WTC11 (cell line): ENCODE measurements at regions not wholly inside any gene's neighbourhood (a gene's known extent, or its start where the extent isn't known, plus 50 kb on each side); places are given as distances from the start of the nearest gene placed in this dataset.

Source experiments
- ATAC-seq: fragments of 200-7000 bp; cut with Tn5 transposase; 2 replicates; pipeline ENCODE4 v1.10.0; 2021; ENCODE audit warnings: mild to moderate bottlenecking, moderate library complexity
- CTCF ChIA-PET: fragments of 300-600 bp; sonication (Branson Sonifier 250); formaldehyde crosslinking; loops from one replicate; lab custom pipeline; 2021; ENCODE audit warnings: antibody characterized with exemption; lab: Charles Lee
- POLR2A ChIA-PET: fragments of 350-600 bp; sonication (Branson Sonifier 250); formaldehyde crosslinking; loops from one replicate; lab custom pipeline; 2021; ENCODE audit warnings: antibody characterized with exemption; lab: Charles Lee
- DNase-seq: peaks from one replicate; pipeline ENCODE4 v3.0.0; 2021; ENCODE audit warnings: low spot score
- H3K27ac Mint-ChIP-seq: 2 replicates; pipeline ENCODE4 v1.8.0; 2021; ENCODE audit warnings: mixed read lengths
- H3K27me3 Mint-ChIP-seq: 2 replicates; pipeline ENCODE4 v1.8.0; 2021; ENCODE audit warnings: low read depth, mild to moderate bottlenecking, moderate library complexity, mixed read lengths
- H3K36me3 Mint-ChIP-seq: 2 replicates; pipeline ENCODE4 v1.8.0; 2021; ENCODE audit warnings: mixed read lengths
- H3K4me1 Mint-ChIP-seq: 2 replicates; pipeline ENCODE4 v1.8.0; 2022; ENCODE audit warnings: mixed read lengths
- H3K4me3 Mint-ChIP-seq: 2 replicates; pipeline ENCODE4 v1.8.0; 2021; ENCODE audit warnings: mild to moderate bottlenecking, moderate library complexity, mixed read lengths
- H3K9me3 Mint-ChIP-seq: 2 replicates; pipeline ENCODE4 v1.8.0; 2021; ENCODE audit warnings: mixed read lengths
- ATF1 ChIP-seq: sonication (generic); formaldehyde crosslinking; IDR thresholded peaks from 2 replicates; pipeline ENCODE4 v1.8.1; 2023; ENCODE audit warnings: mild to moderate bottlenecking, moderate library complexity, missing genetic modification reagents
- ATF3 ChIP-seq: sonication (generic); formaldehyde crosslinking; conservative IDR thresholded peaks from 2 replicates; pipeline ENCODE4 v1.8.1; 2022; ENCODE audit warnings: mild to moderate bottlenecking, missing genetic modification reagents
- ATF6 ChIP-seq: sonication (generic); formaldehyde crosslinking; IDR thresholded peaks from 2 replicates; pipeline ENCODE4 v1.8.1; 2023; ENCODE audit warnings: mild to moderate bottlenecking, missing genetic modification reagents
- CBFB ChIP-seq: sonication (generic); formaldehyde crosslinking; IDR thresholded peaks from 2 replicates; pipeline ENCODE4 v1.8.1; 2022; ENCODE audit warnings: mild to moderate bottlenecking, low read depth, missing genetic modification reagents
- E2F5 ChIP-seq: sonication (generic); formaldehyde crosslinking; IDR thresholded peaks from 2 replicates; pipeline ENCODE4 v1.8.1; 2022; ENCODE audit warnings: mild to moderate bottlenecking, moderate library complexity, missing genetic modification reagents
- ELF4 ChIP-seq: sonication (generic); formaldehyde crosslinking; IDR thresholded peaks from 2 replicates; pipeline ENCODE4 v1.8.1; 2022; ENCODE audit warnings: low read depth, mild to moderate bottlenecking, moderate library complexity, missing genetic modification reagents
- EMX1 ChIP-seq: fragments of 250-450 bp; sonication (Bioruptor Pico); IDR thresholded peaks from 2 replicates; pipeline ENCODE4 v1.8.0; 2021; ENCODE audit warnings: mild to moderate bottlenecking
- ERG ChIP-seq: fragments of 250-450 bp; sonication (Bioruptor Pico); IDR thresholded peaks from 2 replicates; pipeline ENCODE4 v1.8.0; 2021; ENCODE audit warnings: mild to moderate bottlenecking
- FOXJ3 ChIP-seq: sonication (generic); formaldehyde crosslinking; IDR thresholded peaks from 2 replicates; pipeline ENCODE4 v1.9.0; 2021; ENCODE audit warnings: missing genetic modification reagents, mild to moderate bottlenecking, borderline replicate concordance
- HMGA2 ChIP-seq: fragments of 250-450 bp; sonication (Bioruptor Pico); IDR thresholded peaks from 2 replicates; pipeline ENCODE4 v1.4.0; 2021; ENCODE audit warnings: mild to moderate bottlenecking, moderate library complexity
- IRF2 ChIP-seq: sonication (generic); formaldehyde crosslinking; IDR thresholded peaks from 2 replicates; pipeline ENCODE4 v1.8.0; 2022; ENCODE audit warnings: low read depth, missing genetic modification reagents, borderline replicate concordance
- MXD4 ChIP-seq: fragments of 250-450 bp; sonication (Bioruptor Pico); IDR thresholded peaks from 2 replicates; pipeline ENCODE4 v1.8.0; 2021; ENCODE audit warnings: mild to moderate bottlenecking, moderate library complexity, borderline replicate concordance
- NFATC4 ChIP-seq: fragments of 250-450 bp; sonication (Bioruptor Pico); IDR thresholded peaks from 2 replicates; pipeline ENCODE4 v1.9.0; 2021; ENCODE audit warnings: mild to moderate bottlenecking
- NR3C1 ChIP-seq: sonication (generic); formaldehyde crosslinking; conservative IDR thresholded peaks from 2 replicates; pipeline ENCODE4 v1.8.1; 2023; ENCODE audit warnings: low read depth, mild to moderate bottlenecking, missing genetic modification reagents
- OVOL2 ChIP-seq: fragments of 250-450 bp; sonication (Bioruptor Pico); IDR thresholded peaks from 2 replicates; pipeline ENCODE4 v1.9.0; 2021; ENCODE audit warnings: mild to moderate bottlenecking, borderline replicate concordance
- SMAD3 ChIP-seq: sonication (generic); formaldehyde crosslinking; IDR thresholded peaks from 2 replicates; pipeline ENCODE4 v1.8.0; 2022; ENCODE audit warnings: missing genetic modification reagents, mild to moderate bottlenecking, borderline replicate concordance
- SOX15 ChIP-seq: fragments of 250-450 bp; sonication (Bioruptor Pico); IDR thresholded peaks from 2 replicates; pipeline ENCODE4 v1.9.0; 2021; ENCODE audit warnings: mild to moderate bottlenecking
- TCF7 ChIP-seq: sonication (generic); formaldehyde crosslinking; IDR thresholded peaks from 2 replicates; pipeline ENCODE4 v1.8.0; 2022; ENCODE audit warnings: mild to moderate bottlenecking, low read depth, missing genetic modification reagents, moderate library complexity
- TEAD1 ChIP-seq: sonication (generic); formaldehyde crosslinking; IDR thresholded peaks from 2 replicates; pipeline ENCODE4 v1.8.0; 2022; ENCODE audit warnings: mild to moderate bottlenecking, missing genetic modification reagents
- ZMAT4 ChIP-seq: fragments of 250-450 bp; sonication (Bioruptor Pico); IDR thresholded peaks from 2 replicates; pipeline ENCODE4 v1.9.0; 2021; ENCODE audit warnings: mild to moderate bottlenecking
- ZNF219 ChIP-seq: sonication (generic); formaldehyde crosslinking; IDR thresholded peaks from 2 replicates; pipeline ENCODE4 v1.8.0; 2023; ENCODE audit warnings: missing genetic modification reagents, mild to moderate bottlenecking, borderline replicate concordance
- ZNF416 ChIP-seq: fragments of 250-450 bp; sonication (Bioruptor Pico); IDR thresholded peaks from 2 replicates; pipeline ENCODE4 v1.9.0; 2021; ENCODE audit warnings: mild to moderate bottlenecking, inconsistent platforms
- ZSCAN18 ChIP-seq: fragments of 250-450 bp; sonication (Bioruptor Pico); IDR thresholded peaks from 2 replicates; pipeline ENCODE4 v2.1.2; 2022; ENCODE audit warnings: mild to moderate bottlenecking, moderate library complexity

- Mint-ChIP-seq H3K36me3 (no peaks in the 10 kb centered on the region), H3K9me3 (peaks cover 4% of the 10 kb centered on the region; the same call in 1 of the 2 replicates), H3K27ac (no peak overlapping the region), H3K4me1 (peaks cover 5% of the 10 kb centered on the region)
- POLR2A ChIA-PET = no interaction called here
- DNase-seq = no peak
- TF ChIP-seq ZSCAN18 = no peak
- TF ChIP-seq SOX15 (CRISPR knock-in tag) = no peak
- TF ChIP-seq EMX1 (CRISPR knock-in tag) = no peak
- no peak for TF ChIP-seq MXD4 (CRISPR knock-in tag)
- no peak for TF ChIP-seq ATF1 (CRISPR knock-in tag)
- no peak for TF ChIP-seq ATF6
- no peak for TF ChIP-seq ERG (CRISPR knock-in tag)
- no peak for TF ChIP-seq TEAD1 (CRISPR knock-in tag)
- no peak for TF ChIP-seq NFATC4 (CRISPR knock-in tag)
- no peak for TF ChIP-seq ELF4
- TF ChIP-seq TCF7 (CRISPR knock-in tag) = no peak
- TF ChIP-seq CBFB = no peak
- TF ChIP-seq ZNF219 (CRISPR knock-in tag) = no peak
- no peak for TF ChIP-seq E2F5 (CRISPR knock-in tag)
- TF ChIP-seq IRF2 = no peak
- TF ChIP-seq ZNF416 (CRISPR knock-in tag) = no peak
- TF ChIP-seq, all 79 proteins: peak for 0
- no peak for ATAC-seq
- H3K27me3 Mint-ChIP-seq = no peaks in the 10 kb centered on the region; the same call in 1 of the 2 replicates
- CTCF ChIA-PET = interaction anchor here (1.1 kb wide), 1 partner anchor 11 kb away, joined by 3 read pairs; no protein-coding TSS in a partner anchor
- no peak overlapping the region for H3K4me3 Mint-ChIP-seq
Measured at GRCh38 chr4:149110481-149110880, 668.3 kb upstream of the NR3C2 start.

- ATAC-seq = no peak
- no peak overlapping the region for H3K27ac Mint-ChIP-seq
- H3K4me1 Mint-ChIP-seq = peaks cover 5% of the 10 kb centered on the region
- POLR2A ChIA-PET = no interaction called here
- CTCF ChIA-PET = no interaction called here
- DNase-seq = no peak
- H3K4me3 Mint-ChIP-seq = no peak overlapping the region
- H3K27me3 Mint-ChIP-seq = no peaks in the 10 kb centered on the region; the same call in 1 of the 2 replicates
- TF ChIP-seq ZSCAN18 = no peak
- H3K9me3 Mint-ChIP-seq = peaks cover 4% of the 10 kb centered on the region; the same call in 1 of the 2 replicates
- no peaks in the 10 kb centered on the region for H3K36me3 Mint-ChIP-seq
Measured at GRCh38 chr4:149108626-149109025, 666.4 kb upstream of the NR3C2 start.

GRCh38 chr4:149102765-149103164 is 660.6 kb upstream of the NR3C2 start:
- Mint-ChIP-seq H3K4me1 (no peaks in the 10 kb centered on the region), H3K4me3 (no peak overlapping the region), H3K9me3 (peaks cover 15% of the 10 kb centered on the region), H3K27ac (no peak overlapping the region), H3K36me3 (peaks cover 9% of the 10 kb centered on the region), H3K27me3 (no peaks in the 10 kb centered on the region)
- no peak for DNase-seq
- TF ChIP-seq E2F5 (CRISPR knock-in tag) (no peak), OVOL2 (CRISPR knock-in tag) (no peak), ZMAT4 (CRISPR knock-in tag) (no peak), EMX1 (CRISPR knock-in tag) (no peak), ATF3 (no peak), SMAD3 (CRISPR knock-in tag) (no peak), NR3C1 (CRISPR knock-in tag) (no peak), HMGA2 (CRISPR knock-in tag) (no peak), ZNF416 (CRISPR knock-in tag) (no peak), FOXJ3 (CRISPR knock-in tag) (no peak)
- ChIA-PET POLR2A (no interaction called here), CTCF (no interaction called here)
- ATAC-seq = no peak
